ENCODE measurements at regions not wholly inside any gene's neighbourhood (a gene's known extent, or its start where the extent isn't known, plus 50 kb on each side); places are given as distances from the start of the nearest gene placed in this dataset.

- TF ChIP-seq POLR2A (IDR thresholded peaks at IDR 0.05) (no peak), EP300 (IDR thresholded peaks at IDR 0.05) (no peak), POLR2AphosphoS5 (IDR thresholded peaks at IDR 0.05) (no peak), CTCF (IDR thresholded peaks at IDR 0.05) (no peak)
These were observed 204.9 kb downstream of the SMARCA1 start for GRCh38 chrX:129318375-129318774.
